Spinal cord (tissue), 9 donors: ENCODE measurements at regions not wholly inside any gene's neighbourhood (a gene's known extent, or its start where the extent isn't known, plus 50 kb on each side); places are given as distances from the start of the nearest gene placed in this dataset.
"Not testable (repeated sequence)": the region's sequence is repeated elsewhere in the genome, so short reads cannot be mapped to it uniquely, and the experiment has no call there.

Source experiments
- DNase-seq, 6 donors: peaks; one replicate each; pipeline versions ENCODE4 v3.0.0 to v3.0.0-alpha.2; 2013 to 2015; ENCODE audit warnings: low spot score in 6 of 6, low read depth in 4 of 6
- H3K27ac ChIP-seq: one replicate; pipeline ENCODE4 v1.5.1; 2013; ENCODE audit warnings: low read depth, low read length, control low read depth
- H3K27me3 ChIP-seq: one replicate; pipeline ENCODE4 v1.6.1; 2013; ENCODE audit warnings: low read length; ENCODE audit not compliant: control insufficient read depth, insufficient read depth
- H3K36me3 ChIP-seq: one replicate; pipeline ENCODE4 v1.6.1; 2013; ENCODE audit warnings: low read length; ENCODE audit not compliant: control insufficient read depth, insufficient read depth
- H3K4me1 ChIP-seq: one replicate; pipeline ENCODE4 v1.6.1; 2013; ENCODE audit warnings: low read length; ENCODE audit not compliant: control insufficient read depth, insufficient read depth
- H3K4me3 ChIP-seq: one replicate; pipeline ENCODE4 v1.5.1; 2013; ENCODE audit warnings: low read depth, low read length, control low read depth
- H3K9me3 ChIP-seq: one replicate; pipeline ENCODE4 v1.6.1; 2013; ENCODE audit warnings: low read length; ENCODE audit not compliant: control insufficient read depth, insufficient read depth
- WGBS: methylation state at CpG from one replicate; pipeline ENCODE4 v1.1.5; 2013; ENCODE audit warnings: missing lambda C conversion rate; ENCODE audit not compliant: insufficient coverage; 5-methylcytosine and 5-hydroxymethylcytosine counted together
- donor health status: healthy.

DNA sequence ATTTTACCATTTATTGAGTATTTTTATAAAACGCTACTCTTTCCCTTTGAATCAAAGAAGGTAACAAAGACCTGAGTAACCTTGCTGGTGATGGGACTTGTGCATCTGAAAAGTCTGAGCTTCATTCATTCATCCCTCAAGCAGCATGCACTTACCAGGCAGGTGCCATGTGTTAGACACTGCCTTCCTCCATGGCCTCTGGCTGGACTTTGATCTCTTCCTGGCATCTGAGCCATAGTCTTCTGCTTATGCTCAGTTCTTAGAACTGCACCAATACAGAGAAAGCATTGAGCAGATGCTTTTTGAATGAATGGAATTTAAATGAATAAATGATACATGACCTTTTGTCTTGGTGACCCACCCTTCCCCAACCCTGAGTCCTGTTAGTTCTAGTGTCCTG is 251.4 kb upstream of the COPS8 start:
- H3K27me3 ChIP-seq, result no peaks in the 10 kb centered on the region
- WGBS, result no CpG with 5 or more reads among the region's 1 CpG
- no peaks in the 10 kb centered on the region for H3K4me1 ChIP-seq
- no peaks in the 10 kb centered on the region for H3K36me3 ChIP-seq
- DNase-seq, result no peak
- peaks cover 4% of the 10 kb centered on the region for H3K9me3 ChIP-seq
- H3K4me3 ChIP-seq, result no peak overlapping the region
- no peak overlapping the region for H3K27ac ChIP-seq

DNA sequence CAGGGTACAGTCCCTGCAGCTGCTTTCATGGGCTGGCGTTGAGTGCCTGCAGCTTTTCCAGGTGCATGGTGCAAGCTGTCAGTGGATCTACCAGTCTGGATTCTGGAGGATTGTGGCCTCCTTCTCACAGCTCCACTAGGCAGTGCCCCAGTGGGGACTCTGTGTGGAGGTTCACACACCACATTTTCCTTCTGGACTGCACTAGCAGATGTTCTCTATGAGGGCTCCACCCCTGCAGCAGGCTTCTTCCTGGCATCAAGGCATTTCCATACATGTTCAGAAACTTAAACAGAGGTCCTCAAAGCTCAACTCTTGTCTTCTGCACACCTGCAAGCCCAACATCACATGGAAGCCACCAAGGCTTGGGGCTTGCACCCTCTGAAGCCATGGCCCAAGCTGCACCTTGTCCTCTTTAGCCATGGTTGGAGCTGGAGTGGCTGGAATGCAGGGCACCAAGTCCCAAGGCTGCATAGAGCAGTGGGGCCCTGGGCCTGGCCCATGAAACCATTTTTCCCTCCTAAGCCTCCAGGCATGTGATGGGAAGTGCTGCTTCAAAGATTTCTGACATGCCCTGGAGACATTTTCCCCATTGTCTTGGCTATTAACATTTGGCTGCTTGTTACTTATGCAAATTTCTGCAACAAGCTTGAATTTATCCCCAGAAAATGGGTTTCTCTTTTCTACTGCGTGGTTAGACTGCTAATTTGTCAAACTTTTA is 250.2 kb upstream of the COPS8 start:
- H3K27ac ChIP-seq, result no peak overlapping the region
- H3K27me3 ChIP-seq, result no peaks in the 10 kb centered on the region
- WGBS, result 100% methylated on average over 1 of the region's 2 CpGs
- H3K4me3 ChIP-seq, result no peak overlapping the region
- no peak for DNase-seq
- no peaks in the 10 kb centered on the region for H3K4me1 ChIP-seq
- no peaks in the 10 kb centered on the region for H3K36me3 ChIP-seq
- peaks cover 4% of the 10 kb centered on the region for H3K9me3 ChIP-seq

GRCh38 chr2:236836028-236836427 is 249.7 kb upstream of the COPS8 start:
- H3K27ac ChIP-seq, H3K4me3 ChIP-seq, DNase-seq, H3K36me3 ChIP-seq, H3K9me3 ChIP-seq, H3K27me3 ChIP-seq, H3K4me1 ChIP-seq: not testable (repeated sequence)
- 100% methylated on average over 2 of the region's 2 CpGs for WGBS

GRCh38 chr2:236840215-236840614 is 245.5 kb upstream of the COPS8 start:
- Histone ChIP-seq H3K27me3 (no peaks in the 10 kb centered on the region), H3K4me3 (no peak overlapping the region), H3K27ac (no peak overlapping the region), H3K4me1 (peaks cover 9% of the 10 kb centered on the region), H3K36me3 (no peaks in the 10 kb centered on the region), H3K9me3 (peaks cover 4% of the 10 kb centered on the region)
- WGBS, result 80% methylated on average over 1 of the region's 3 CpGs
- no peak for DNase-seq

DNA sequence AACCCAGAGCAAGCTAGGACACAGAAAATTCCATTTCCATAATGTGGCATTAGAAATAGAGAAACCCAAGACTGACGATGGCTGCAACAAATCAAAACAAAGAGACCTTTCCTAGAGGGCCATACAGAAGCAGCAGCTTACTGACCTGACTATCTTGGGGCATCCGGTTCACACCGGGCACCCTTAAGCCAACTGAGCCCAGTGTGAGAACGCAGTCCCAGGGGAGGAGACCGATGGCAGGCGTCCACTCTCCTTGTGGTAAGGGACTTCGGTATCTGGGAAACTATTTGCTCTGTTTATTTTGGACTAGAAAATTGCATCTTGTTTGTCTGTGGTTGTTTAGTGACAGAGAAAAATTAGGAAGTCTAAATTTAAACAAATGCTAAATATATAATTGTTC is 244.8 kb upstream of the COPS8 start:
- Histone ChIP-seq H3K27me3 (no peaks in the 10 kb centered on the region), H3K27ac (no peak overlapping the region), H3K9me3 (no peaks in the 10 kb centered on the region), H3K4me3 (no peak overlapping the region), H3K36me3 (no peaks in the 10 kb centered on the region), H3K4me1 (peaks cover 9% of the 10 kb centered on the region)
- DNase-seq, result no peak
- 94% methylated on average over 4 of the region's 7 CpGs for WGBS

GRCh38 chr2:236841389-236841788 is 244.3 kb upstream of the COPS8 start:
- DNase-seq, result no peak

GRCh38 chr2:236843161-236843968 is 242.3 kb upstream of the COPS8 start:
- peak in 2 of 6 donors; percentile 32 to 52 for DNase-seq
- no peaks in the 10 kb centered on the region for H3K9me3 ChIP-seq
- H3K4me1 ChIP-seq, result peaks cover 17% of the 10 kb centered on the region
- no peak overlapping the region for H3K27ac ChIP-seq
- H3K27me3 ChIP-seq, result no peaks in the 10 kb centered on the region
- 49% methylated on average over 8 of the region's 11 CpGs for WGBS
- no peaks in the 10 kb centered on the region for H3K36me3 ChIP-seq
- no peak overlapping the region for H3K4me3 ChIP-seq

More at GRCh38 chr2:236841389-236841788, 244.3 kb upstream of the COPS8 start:
- 96% methylated on average over 6 of the region's 7 CpGs for WGBS
- H3K9me3 ChIP-seq, result no peaks in the 10 kb centered on the region
- peaks cover 9% of the 10 kb centered on the region for H3K4me1 ChIP-seq
- H3K36me3 ChIP-seq, result no peaks in the 10 kb centered on the region
- no peaks in the 10 kb centered on the region for H3K27me3 ChIP-seq
- H3K27ac ChIP-seq, result no peak overlapping the region
- no peak overlapping the region for H3K4me3 ChIP-seq

- no peak for DNase-seq
- Histone ChIP-seq H3K9me3 (no peaks in the 10 kb centered on the region), H3K4me3 (no peak overlapping the region), H3K27ac (no peak overlapping the region), H3K4me1 (peaks cover 17% of the 10 kb centered on the region), H3K27me3 (no peaks in the 10 kb centered on the region), H3K36me3 (no peaks in the 10 kb centered on the region)
- WGBS, result 100% methylated on average over 2 of the region's 3 CpGs
Observed at GRCh38 chr2:236844711-236845110, 241.0 kb upstream of the COPS8 start.

GRCh38 chr2:236847023-236847422 is 238.7 kb upstream of the COPS8 start:
- Histone ChIP-seq H3K36me3 (no peaks in the 10 kb centered on the region), H3K4me1 (peaks cover 17% of the 10 kb centered on the region), H3K27ac (no peak overlapping the region), H3K27me3 (no peaks in the 10 kb centered on the region), H3K4me3 (no peak overlapping the region), H3K9me3 (no peaks in the 10 kb centered on the region)
- no peak for DNase-seq
- WGBS, result 70% methylated on average over 5 of the region's 6 CpGs
